SK-N-SH treated with all-trans-retinoic acid at 6 μM for 48 hours (cell line): ENCODE measurements at regions not wholly inside any gene's neighbourhood (a gene's known extent, or its start where the extent isn't known, plus 50 kb on each side); places are given as distances from the start of the nearest gene placed in this dataset.

Source experiments
- ARNTL ChIP-seq: fragments of 450-650 bp; formaldehyde crosslinking; IDR thresholded peaks from 2 replicates; pipeline ENCODE4 v1.5.0; 2020; ENCODE audit warnings: low read depth, mild to moderate bottlenecking, moderate library complexity, borderline replicate concordance
- CSDC2 ChIP-seq: fragments of 250-450 bp; sonication (Bioruptor Pico); IDR thresholded peaks from 2 replicates; pipeline ENCODE4 v1.5.0; 2020; ENCODE audit warnings: mild to moderate bottlenecking, moderate library complexity
- CSRNP3 ChIP-seq: fragments of 250-450 bp; sonication (Bioruptor Pico); IDR thresholded peaks from 2 replicates; pipeline ENCODE4 v1.5.1; 2021; ENCODE audit warnings: mild to moderate bottlenecking, moderate library complexity
- GLIS3 ChIP-seq: fragments of 250-450 bp; sonication (Bioruptor Pico); IDR thresholded peaks from 2 replicates; pipeline ENCODE4 v1.5.0; 2020; ENCODE audit warnings: mild to moderate bottlenecking, moderate library complexity
- OSR1 ChIP-seq: fragments of 250-450 bp; sonication (Bioruptor Pico); IDR thresholded peaks from 2 replicates; pipeline ENCODE4 v1.8.0; 2022; ENCODE audit warnings: moderate library complexity, mild to moderate bottlenecking, inconsistent platforms
- PATZ1 ChIP-seq: fragments of 250-450 bp; sonication (Bioruptor Pico); IDR thresholded peaks from 2 replicates; pipeline ENCODE4 v1.8.0; 2020; ENCODE audit warnings: mild to moderate bottlenecking, moderate library complexity, borderline replicate concordance
- RARB ChIP-seq: fragments of 250-450 bp; sonication (Bioruptor Pico); IDR thresholded peaks from 2 replicates; pipeline ENCODE4 v1.8.0; 2021; ENCODE audit warnings: mild to moderate bottlenecking, moderate library complexity
- TSHZ2 ChIP-seq: fragments of 250-450 bp; sonication (Bioruptor Pico); IDR thresholded peaks from 2 replicates; pipeline ENCODE4 v1.5.0; 2020; ENCODE audit warnings: mild to moderate bottlenecking, moderate library complexity
- ZFP3 ChIP-seq: fragments of 250-450 bp; sonication (Bioruptor Pico); IDR thresholded peaks from 2 replicates; pipeline ENCODE4 v1.5.0; 2020; ENCODE audit warnings: mild to moderate bottlenecking, moderate library complexity
- ZNF565 ChIP-seq: fragments of 450-650 bp; formaldehyde crosslinking; conservative IDR thresholded peaks from 2 replicates; pipeline ENCODE4 v1.5.0; 2020; ENCODE audit warnings: low read depth, mild to moderate bottlenecking, moderate library complexity

- TF ChIP-seq ARNTL (CRISPR knock-in tag) (no peak), OSR1 (CRISPR knock-in tag) (no peak), TSHZ2 (CRISPR knock-in tag) (no peak), ZNF565 (CRISPR knock-in tag) (no peak), RARB (CRISPR knock-in tag) (no peak), GLIS3 (CRISPR knock-in tag) (no peak), ZFP3 (CRISPR knock-in tag) (no peak), PATZ1 (no peak), CSRNP3 (CRISPR knock-in tag) (no peak), CSDC2 (CRISPR knock-in tag) (no peak)
Measured at GRCh38 chr4:92035666-92036065, 268.1 kb upstream of the GRID2 start.
